SU-DHL-6 (cell line): ENCODE measurements at regions not wholly inside any gene's neighbourhood (a gene's known extent, or its start where the extent isn't known, plus 50 kb on each side); places are given as distances from the start of the nearest gene placed in this dataset.

Source experiments
- CTCF ChIP-seq: fragments of 200-600 bp; sonication (generic); IDR thresholded peaks from one replicate; pipeline ENCODE4 v1.5.1; 2017; ENCODE audit warnings: antibody characterized with exemption, mild to moderate bottlenecking, low read length, moderate library complexity; ENCODE audit not compliant: insufficient read depth, poor library complexity, severe bottlenecking
- EZH2phosphoT487 ChIP-seq: fragments of 200-600 bp; sonication (generic), shearing (Covaris generic); conservative IDR thresholded peaks from 2 replicates; pipeline ENCODE4 v1.6.1; 2018; ENCODE audit warnings: mild to moderate bottlenecking, antibody characterized with exemption, low read length, moderate library complexity, mixed read lengths

GRCh38 chr20:57008217-57008616, 258.2 kb downstream of the BMP7 start:
- no peak for TF ChIP-seq CTCF
- no peak for TF ChIP-seq EZH2phosphoT487
